T-cell (primary cell): ENCODE measurements at regions not wholly inside any gene's neighbourhood (a gene's known extent, or its start where the extent isn't known, plus 50 kb on each side); places are given as distances from the start of the nearest gene placed in this dataset.
"Not testable (repeated sequence)": the region's sequence is repeated elsewhere in the genome, so short reads cannot be mapped to it uniquely, and the experiment has no call there.

ENCODE experiments used
- ATAC-seq, 4 experiments: fragments of 200-7000 bp in 3 of 4; fragments of 150-1000 bp in 1 of 4; cut with Tn5 transposase; replicated peaks in 1 of 4; 1 replicate in 3 of 4; 2 replicates in 1 of 4; pipeline ENCODE4 v1.10.0; 2021; ENCODE audit warnings: moderate library complexity in 3 of 4, mild to moderate bottlenecking in 2 of 4, moderate number of reproducible peaks in 1 of 4
- CTCF ChIA-PET, 2 donors: fragments of 300-600 bp; sonication (Branson Sonifier 250); formaldehyde crosslinking; loops; one replicate each; lab custom pipeline; 2022; ENCODE audit warnings: antibody characterized with exemption in 2 of 2; lab: Charles Lee
- POLR2A ChIA-PET, 2 donors: fragments of 300-600 bp; sonication (Branson Sonifier 250); formaldehyde crosslinking; loops; one replicate each; lab custom pipeline; 2022; ENCODE audit warnings: antibody characterized with exemption in 2 of 2; lab: Charles Lee
- DNase-seq, 35 experiments: peaks; one replicate each; pipeline versions ENCODE4 v3.0.0 to v3.0.0-alpha.2; 2013 to 2023
- H3K27ac ChIP-seq: one replicate; pipeline ENCODE4 v1.5.1; 2013; ENCODE audit warnings: low read length
- H3K27me3 ChIP-seq, 2 experiments: replicated peaks in 1 of 2; 1 replicate in 1 of 2; 2 replicates in 1 of 2; pipeline versions ENCODE4 v1.6.1 to v1.7.0; 2013; ENCODE audit warnings: low read length in 1 of 2, mixed read lengths in 1 of 2; ENCODE audit not compliant: control insufficient read depth in 2 of 2, insufficient read depth in 2 of 2; ENCODE audit errors: extremely low read depth in 1 of 2
- H3K36me3 ChIP-seq, 2 donors: 1 replicate in 1 of 2; 2 replicates in 1 of 2; pipeline versions ENCODE4 v1.6.1 to v1.7.0; 2013; ENCODE audit warnings: low read length in 1 of 2; ENCODE audit not compliant: control insufficient read depth in 2 of 2, insufficient read depth in 1 of 2; ENCODE audit errors: extremely low read depth in 1 of 2
- H3K4me1 ChIP-seq, 2 experiments: 1 replicate in 1 of 2; 2 replicates in 1 of 2; pipeline versions ENCODE4 v1.6.1 to v1.7.0; 2013; ENCODE audit warnings: low read length in 2 of 2, mixed read lengths in 1 of 2; ENCODE audit not compliant: insufficient read depth in 2 of 2, control insufficient read depth in 1 of 2; ENCODE audit errors: extremely low read depth in 1 of 2
- H3K4me3 ChIP-seq, 2 donors: 1 replicate in 1 of 2; 2 replicates in 1 of 2; pipeline versions ENCODE4 v1.5.1 to v1.7.0; 2013; ENCODE audit warnings: mild to moderate bottlenecking in 2 of 2, low read length in 1 of 2, moderate library complexity in 1 of 2; ENCODE audit not compliant: control insufficient read depth in 1 of 2; ENCODE audit errors: extremely low read depth in 1 of 2
- H3K9me3 ChIP-seq: 2 replicates; pipeline ENCODE4 v1.7.0; 2013
- H3K27ac Mint-ChIP-seq, 2 donors: one replicate each; pipeline ENCODE4 v1.8.0; 2020 to 2021; ENCODE audit warnings: mild to moderate bottlenecking in 2 of 2, mixed read lengths in 2 of 2
- H3K27me3 Mint-ChIP-seq, 2 donors: one replicate each; pipeline ENCODE4 v1.8.0; 2021 to 2022; ENCODE audit warnings: mixed read lengths in 2 of 2
- H3K36me3 Mint-ChIP-seq: one replicate; pipeline ENCODE4 v1.8.0; 2021; ENCODE audit warnings: mixed read lengths
- H3K4me1 Mint-ChIP-seq, 3 donors: one replicate each; pipeline ENCODE4 v1.8.0; 2020 to 2022; ENCODE audit warnings: mixed read lengths in 3 of 3, mild to moderate bottlenecking in 1 of 3
- H3K4me3 Mint-ChIP-seq, 3 donors: one replicate each; pipeline ENCODE4 v1.8.0; 2020 to 2022; ENCODE audit warnings: mild to moderate bottlenecking in 3 of 3, mixed read lengths in 3 of 3, moderate library complexity in 3 of 3
- H3K9me3 Mint-ChIP-seq, 3 donors: one replicate each; pipeline ENCODE4 v1.8.0; 2020 to 2022; ENCODE audit warnings: mixed read lengths in 3 of 3
- WGBS: methylation state at CpG from one replicate; pipeline ENCODE4 v1.1.5; 2013; ENCODE audit warnings: missing lambda C conversion rate; ENCODE audit not compliant: insufficient coverage; 5-methylcytosine and 5-hydroxymethylcytosine counted together

DNA sequence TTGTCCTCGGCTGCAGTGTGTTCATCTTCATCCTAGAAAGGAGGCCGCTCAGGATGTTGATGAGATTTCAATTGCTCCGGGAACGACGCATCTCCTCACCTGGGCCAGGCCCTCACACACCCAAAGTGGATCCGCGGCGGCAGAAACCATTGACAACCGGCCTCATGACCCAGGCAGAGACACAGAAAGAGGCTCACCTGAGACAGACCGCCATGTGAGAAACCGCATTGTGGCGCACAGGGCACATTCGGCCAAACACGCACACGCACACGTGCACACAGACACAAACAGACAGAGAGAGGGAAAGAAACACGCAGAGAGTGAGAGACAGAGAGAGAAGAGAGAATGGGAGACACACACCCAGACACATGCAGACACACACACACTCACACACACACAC is 3879.3 kb downstream of the SRGAP2C start:
- POLR2A ChIA-PET, H3K4me1 ChIP-seq, H3K4me3 Mint-ChIP-seq, H3K27ac ChIP-seq, H3K4me3 ChIP-seq, H3K27ac Mint-ChIP-seq, H3K27me3 Mint-ChIP-seq, H3K36me3 ChIP-seq, DNase-seq, CTCF ChIA-PET, H3K27me3 ChIP-seq, H3K9me3 ChIP-seq, ATAC-seq, H3K36me3 Mint-ChIP-seq, H3K4me1 Mint-ChIP-seq: not testable (repeated sequence)
- 100% methylated on average over 2 of the region's 17 CpGs for WGBS
- H3K9me3 Mint-ChIP-seq: peaks cover 18 to 26% (median 22%) of the 10 kb centered on the region in 3 donors

DNA sequence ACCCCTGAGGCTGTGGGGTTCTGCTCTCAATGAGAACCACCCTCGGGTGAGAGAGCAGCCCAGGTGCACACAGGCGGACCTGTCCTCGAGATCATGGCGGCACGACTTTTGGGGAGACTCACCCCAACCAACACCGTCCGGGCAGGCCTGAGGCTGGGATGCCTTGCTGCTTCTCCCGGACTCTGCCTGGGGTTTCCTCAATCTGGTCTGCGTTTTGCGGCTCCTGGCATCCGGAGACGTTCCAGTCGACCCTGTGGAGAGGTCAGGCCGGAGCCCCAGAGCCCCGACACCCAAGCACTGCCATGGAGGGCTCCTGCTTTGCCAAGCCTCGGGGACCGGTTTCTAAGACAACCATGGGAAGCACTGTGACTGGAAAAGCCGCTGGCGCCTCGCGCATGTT is 3879.7 kb downstream of the SRGAP2C start:
- POLR2A ChIA-PET: no interaction called here
- CTCF ChIA-PET: no interaction called here
- no peak for ATAC-seq

DNA sequence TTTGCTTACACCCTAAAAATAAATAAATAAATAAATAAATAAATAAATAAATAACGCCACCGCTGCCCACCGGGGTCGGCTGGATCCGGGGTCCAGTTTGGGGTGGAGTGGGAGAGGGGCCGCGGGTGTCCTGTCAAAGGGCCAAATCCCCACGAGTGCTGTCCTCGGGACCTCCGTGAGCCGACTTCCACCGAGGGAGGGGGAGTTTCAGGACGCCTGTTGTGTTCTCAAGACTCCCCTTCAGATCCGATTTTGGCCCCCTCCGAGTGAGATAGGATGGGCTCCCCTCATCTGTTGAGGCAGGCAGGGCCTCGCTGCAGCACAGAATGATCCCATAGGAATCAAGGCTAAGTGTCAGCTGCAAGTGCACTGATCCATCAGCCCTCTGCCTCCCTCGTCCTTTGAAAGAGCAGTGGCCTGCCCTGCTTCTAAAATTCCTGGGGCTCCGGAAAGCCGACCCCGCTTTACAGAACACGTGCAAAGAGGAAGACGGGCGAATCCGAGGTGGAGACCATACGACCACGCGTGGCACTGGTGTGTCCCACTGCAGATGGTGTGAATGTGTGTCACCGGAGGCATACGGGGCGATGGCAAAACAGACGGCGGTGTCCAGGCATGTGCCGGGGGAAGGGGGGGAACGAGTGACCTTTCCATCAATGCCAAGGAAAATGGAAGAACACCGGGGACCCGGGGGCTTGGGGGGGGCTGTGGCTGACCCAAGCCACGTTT is 3880.5 kb downstream of the SRGAP2C start:
- CTCF ChIA-PET: no interaction called here
- DNase-seq (no peak), ATAC-seq (no peak)
- Mint-ChIP-seq H3K9me3 (peaks cover 26 to 37% (median 33%) of the 10 kb centered on the region in 3 donors), H3K4me3 (no peak overlapping the region), H3K36me3 (peaks cover 4% of the 10 kb centered on the region), H3K27me3 (no peaks in the 10 kb centered on the region), H3K4me1 (no peaks in the 10 kb centered on the region), H3K27ac (no peak overlapping the region)
- Histone ChIP-seq H3K9me3 (peaks cover 9% of the 10 kb centered on the region), H3K4me3 (no peak overlapping the region), H3K27me3 (no peaks in the 10 kb centered on the region), H3K36me3 (no peaks in the 10 kb centered on the region), H3K27ac (no peak overlapping the region), H3K4me1 (no peaks in the 10 kb centered on the region)
- POLR2A ChIA-PET: no interaction called here
- WGBS: 86% methylated on average over 24 of the region's 37 CpGs

More for the DNA sequence above, 3879.7 kb downstream of the SRGAP2C start:
- no peak overlapping the region for H3K27ac ChIP-seq
- Mint-ChIP-seq H3K27ac (no peak overlapping the region), H3K27me3 (no peaks in the 10 kb centered on the region), H3K4me3 (no peak overlapping the region), H3K4me1 (no peaks in the 10 kb centered on the region), H3K9me3 (peaks cover 21 to 30% (median 26%) of the 10 kb centered on the region in 3 donors), H3K36me3 (peaks cover 4% of the 10 kb centered on the region)
- no peak overlapping the region for H3K4me3 ChIP-seq
- no peak for DNase-seq
- 83% methylated on average over 21 of the region's 21 CpGs for WGBS
- H3K27me3 ChIP-seq: no peaks in the 10 kb centered on the region
- H3K36me3 ChIP-seq: no peaks in the 10 kb centered on the region
- no peaks in the 10 kb centered on the region for H3K4me1 ChIP-seq
- H3K9me3 ChIP-seq: peaks cover 8% of the 10 kb centered on the region

GRCh38 chr1:125065821-125066180 is 3881.0 kb downstream of the SRGAP2C start:
- ATAC-seq: no peak
- no peaks in the 10 kb centered on the region for H3K4me1 ChIP-seq
- ChIA-PET POLR2A (no interaction called here), CTCF (no interaction called here)
- WGBS: 80% methylated on average over 4 of the region's 14 CpGs
- H3K36me3 ChIP-seq: no peaks in the 10 kb centered on the region
- Mint-ChIP-seq H3K4me3 (no peak overlapping the region), H3K27me3 (no peaks in the 10 kb centered on the region), H3K36me3 (peaks cover 4% of the 10 kb centered on the region), H3K9me3 (peaks cover 30 to 43% (median 39%) of the 10 kb centered on the region in 3 donors), H3K27ac (no peak overlapping the region), H3K4me1 (no peaks in the 10 kb centered on the region)
- peaks cover 12% of the 10 kb centered on the region for H3K9me3 ChIP-seq
- H3K27me3 ChIP-seq: no peaks in the 10 kb centered on the region
- no peak overlapping the region for H3K4me3 ChIP-seq
- H3K27ac ChIP-seq: no peak overlapping the region
- DNase-seq: no peak

- Histone ChIP-seq H3K36me3 (no peaks in the 10 kb centered on the region), H3K4me3 (no peak overlapping the region), H3K27ac (no peak overlapping the region), H3K4me1 (no peaks in the 10 kb centered on the region), H3K9me3 (peaks cover 16% of the 10 kb centered on the region), H3K27me3 (no peaks in the 10 kb centered on the region)
- ChIA-PET POLR2A (no interaction called here), CTCF (no interaction called here)
- DNase-seq: no peak
- Mint-ChIP-seq H3K4me1 (no peaks in the 10 kb centered on the region), H3K27me3 (no peaks in the 10 kb centered on the region), H3K27ac (no peak overlapping the region), H3K36me3 (peaks cover 4% of the 10 kb centered on the region), H3K4me3 (no peak overlapping the region), H3K9me3 (peaks cover 31 to 48% (median 45%) of the 10 kb centered on the region in 3 donors)
- WGBS: 89% methylated on average over 18 of the region's 22 CpGs
- ATAC-seq: no peak
Measured at GRCh38 chr1:125066385-125066784, 3881.6 kb downstream of the SRGAP2C start.

DNA sequence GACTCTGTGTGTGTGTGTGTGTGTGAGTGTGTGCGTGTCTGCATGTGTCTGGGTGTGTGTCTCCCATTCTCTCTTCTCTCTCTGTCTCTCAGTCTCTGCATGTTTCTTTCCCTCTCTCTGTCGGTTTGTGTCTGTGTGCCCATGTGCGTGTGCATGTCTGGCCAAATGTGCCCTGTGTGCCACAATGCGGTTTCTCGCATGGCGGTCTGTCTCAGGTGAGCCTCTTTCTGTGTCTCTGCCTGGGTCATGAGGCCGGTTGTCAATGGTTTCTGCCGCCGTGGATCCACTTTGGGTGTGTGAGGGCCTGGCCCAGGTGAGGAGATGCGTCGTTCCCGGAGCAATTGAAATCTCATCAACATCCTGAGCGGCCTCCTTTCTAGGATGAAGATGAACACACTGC is 3882.1 kb downstream of the SRGAP2C start:
- H3K4me3 Mint-ChIP-seq, POLR2A ChIA-PET, H3K27me3 Mint-ChIP-seq, H3K27ac ChIP-seq, H3K4me3 ChIP-seq, CTCF ChIA-PET, H3K4me1 ChIP-seq, DNase-seq, H3K36me3 Mint-ChIP-seq, ATAC-seq, H3K27ac Mint-ChIP-seq, H3K27me3 ChIP-seq, H3K4me1 Mint-ChIP-seq, H3K36me3 ChIP-seq: not testable (repeated sequence)
- peaks cover 20% of the 10 kb centered on the region for H3K9me3 ChIP-seq
- H3K9me3 Mint-ChIP-seq: peaks cover 33 to 52% (median 49%) of the 10 kb centered on the region in 3 donors
- WGBS: no CpG with 5 or more reads among the region's 13 CpGs
